Erythroblast (primary cell): ENCODE measurements at regions not wholly inside any gene's neighbourhood (a gene's known extent, or its start where the extent isn't known, plus 50 kb on each side); places are given as distances from the start of the nearest gene placed in this dataset.

Source experiments
- DNase-seq, 2 experiments: peaks; one replicate each; lab custom pipeline; 2025; lab: John Stamatoyannopoulos, UW
- GATA1 ChIP-seq: IDR thresholded peaks from 2 replicates; pipeline ENCODE4 v1.6.1; 2011; ENCODE audit warnings: low read depth, mild to moderate bottlenecking, control low read depth, low read length, moderate library complexity
- POLR2A ChIP-seq: IDR thresholded peaks from 2 replicates; pipeline ENCODE4 v1.6.1; 2011; ENCODE audit warnings: mild to moderate bottlenecking, low read length

DNA sequence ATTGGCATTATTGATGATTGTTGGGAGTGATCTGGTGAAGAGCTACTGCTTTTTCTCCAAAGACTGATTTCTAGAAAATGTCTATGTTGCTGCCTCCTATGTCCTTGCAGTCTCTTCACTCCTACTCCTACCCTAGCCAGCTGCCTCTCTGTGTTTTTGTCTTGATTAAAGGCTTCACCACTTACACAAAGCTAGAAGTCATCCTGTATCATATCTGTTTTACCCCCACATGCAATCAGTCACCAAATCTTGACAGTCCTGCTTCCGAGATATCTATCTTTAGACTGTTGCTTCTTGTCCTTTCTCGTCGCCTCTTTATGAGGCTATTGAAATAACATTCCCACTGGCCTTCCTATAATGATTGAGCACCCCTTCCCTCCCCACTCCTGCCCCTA is 84.5 kb upstream of the ITGA4 start:
- DNase-seq = peak in 1 of 2 experiments; percentile 23
- no peak for TF ChIP-seq GATA1
- TF ChIP-seq POLR2A = no peak

DNA sequence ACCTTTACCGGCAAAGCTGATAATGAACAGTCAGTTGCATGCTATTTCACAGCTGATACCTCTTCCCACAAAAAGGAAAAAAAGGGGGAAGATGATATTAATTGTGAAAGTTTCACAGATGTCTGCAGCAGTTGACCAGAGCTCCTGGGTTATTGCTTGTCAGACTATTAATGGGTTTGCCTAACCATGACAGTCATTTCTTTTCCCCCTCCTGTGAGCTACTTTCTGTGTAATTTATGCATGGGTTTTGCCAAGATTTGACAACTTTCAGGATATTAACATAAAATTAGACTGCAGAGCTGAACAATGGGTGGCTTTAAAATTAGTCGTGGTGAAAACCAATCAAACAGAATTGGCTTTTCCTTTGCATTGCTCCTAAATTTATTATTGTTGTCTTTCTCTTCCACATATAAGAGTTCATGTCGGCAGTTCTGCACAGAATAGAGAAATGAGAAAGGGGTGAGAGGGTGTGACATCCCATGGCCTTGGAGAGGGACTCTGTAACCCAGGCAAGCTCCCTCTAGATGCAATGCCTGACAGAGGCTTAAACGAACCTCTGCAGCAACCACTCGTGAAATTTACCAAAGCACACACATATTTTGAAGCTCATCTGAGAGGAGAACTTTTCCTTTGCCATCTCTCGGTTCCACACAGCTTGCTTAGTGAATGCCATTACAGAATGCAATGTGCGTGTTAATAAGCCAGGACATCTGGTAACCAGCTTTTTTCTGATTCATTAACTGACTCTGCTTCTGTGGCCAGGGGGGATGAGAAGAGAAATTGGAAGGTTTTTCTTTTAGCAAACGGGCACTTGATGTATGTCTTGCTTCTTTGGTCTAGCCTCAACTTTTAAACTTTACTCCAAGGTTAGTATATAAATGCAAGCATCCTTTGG is 82.2 kb upstream of the ITGA4 start:
- TF ChIP-seq GATA1 = no peak
- no peak for TF ChIP-seq POLR2A
- peak; percentile 19 to 21 for DNase-seq

- no peak for DNase-seq
- TF ChIP-seq GATA1 = no peak
- TF ChIP-seq POLR2A = no peak
Measured at GRCh38 chr2:181376442-181376841, 80.7 kb upstream of the ITGA4 start.

- no peak for TF ChIP-seq POLR2A
- no peak for TF ChIP-seq GATA1
- DNase-seq = no peak
Measured at GRCh38 chr2:181376999-181377398, 80.2 kb upstream of the ITGA4 start.

DNA sequence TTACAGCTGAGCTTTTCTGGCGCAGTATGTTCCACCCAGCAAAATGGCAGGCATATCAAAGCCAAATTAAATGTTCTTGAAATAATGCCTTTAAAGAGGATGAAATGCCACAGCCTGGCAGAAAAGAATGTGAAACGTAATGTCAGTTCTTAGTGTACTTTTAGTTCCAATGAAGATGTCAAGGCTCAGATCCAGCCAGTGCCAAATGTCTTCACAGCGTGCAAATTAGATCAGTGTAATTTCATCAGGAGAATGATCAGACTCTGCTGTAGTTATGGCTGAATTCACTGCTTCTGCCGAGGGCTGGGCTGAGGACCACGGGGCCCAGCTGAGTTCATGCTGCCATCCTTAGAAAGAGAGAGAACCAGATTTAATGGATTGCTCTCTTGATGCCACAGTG is 78.7 kb upstream of the ITGA4 start:
- DNase-seq = no peak
- TF ChIP-seq POLR2A = no peak
- TF ChIP-seq GATA1 = no peak

DNA sequence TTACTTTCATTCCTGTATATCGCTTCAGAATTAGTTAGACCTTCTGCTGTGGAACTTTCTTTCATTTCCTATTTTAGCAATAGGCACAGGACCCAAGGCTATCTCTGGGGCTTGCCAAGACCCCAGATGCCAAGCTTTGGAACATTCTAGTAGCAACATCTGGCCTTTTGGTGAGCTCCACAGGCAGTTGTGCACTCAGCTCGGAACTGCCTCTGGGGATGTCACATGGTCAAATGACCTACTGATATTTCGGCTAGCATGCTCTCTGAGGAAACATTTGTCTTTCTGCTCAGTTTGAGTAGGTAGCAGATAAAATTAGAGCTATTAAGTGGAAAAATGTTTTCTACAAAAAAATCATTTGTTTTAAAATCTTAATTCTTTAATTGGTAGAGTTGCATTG is 76.6 kb upstream of the ITGA4 start:
- no peak for TF ChIP-seq GATA1
- TF ChIP-seq POLR2A = no peak
- peak; percentile 9 to 30 for DNase-seq

GRCh38 chr2:181384923-181385322 is 72.3 kb upstream of the ITGA4 start:
- DNase-seq = no peak
- TF ChIP-seq POLR2A = no peak
- TF ChIP-seq GATA1 = no peak

DNA sequence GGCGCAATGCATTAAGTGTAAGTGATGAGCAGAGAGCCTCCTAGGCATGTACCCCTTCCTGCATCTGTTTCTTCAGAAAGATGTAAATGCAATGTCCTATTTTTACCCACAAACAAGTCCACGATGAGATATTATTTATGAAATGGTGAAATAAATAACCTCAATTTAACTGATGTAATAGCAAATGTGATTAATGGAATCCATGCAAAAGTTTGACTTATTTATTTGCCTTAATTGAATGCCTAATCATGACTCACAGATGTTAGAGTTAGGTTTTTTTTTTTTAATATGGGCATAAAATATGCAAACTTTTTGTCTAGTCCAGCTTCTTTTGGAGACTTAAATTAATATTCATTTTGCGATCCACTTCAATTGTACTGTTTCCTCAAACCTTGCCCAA is 67.7 kb upstream of the ITGA4 start:
- DNase-seq = no peak
- no peak for TF ChIP-seq GATA1
- no peak for TF ChIP-seq POLR2A

GRCh38 chr2:181393472-181393871 is 63.7 kb upstream of the ITGA4 start:
- no peak for TF ChIP-seq GATA1
- TF ChIP-seq POLR2A = no peak
- peak; percentile 38 to 55 for DNase-seq

DNA sequence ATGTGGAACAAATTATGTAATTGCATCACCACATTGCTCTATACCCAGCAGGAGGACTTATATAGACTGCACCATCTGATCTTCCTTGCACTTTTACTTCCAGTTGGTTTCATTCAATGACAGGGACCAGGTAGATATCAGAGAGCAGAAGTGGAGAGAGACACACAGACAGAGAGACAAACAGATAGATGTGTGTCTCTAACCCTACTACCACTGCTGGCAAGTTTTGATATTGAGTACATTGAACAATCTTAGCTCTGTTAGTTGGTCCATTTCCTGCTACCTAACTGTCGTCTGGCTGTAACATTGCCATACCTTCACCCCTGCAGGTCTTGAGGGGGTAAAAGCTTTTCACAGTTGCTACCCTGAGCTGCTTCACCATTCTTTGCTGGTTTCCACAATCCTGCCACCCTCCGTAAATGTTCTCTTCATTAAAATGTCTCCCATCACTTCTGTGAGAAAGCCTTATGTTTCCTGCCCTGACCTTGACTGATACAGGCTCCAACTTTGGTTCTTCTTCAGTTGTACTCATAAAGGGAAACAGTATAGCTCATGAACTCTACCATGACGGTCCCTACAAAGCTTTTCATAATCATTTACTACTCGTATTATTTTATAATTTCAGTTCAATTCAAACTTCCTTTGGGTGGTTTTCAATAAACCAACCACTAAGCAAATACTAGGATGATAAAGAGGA is 62.3 kb upstream of the ITGA4 start:
- peak; percentile 19 to 33 for DNase-seq
- peak; percentile 15 for TF ChIP-seq POLR2A
- no peak for TF ChIP-seq GATA1

DNA sequence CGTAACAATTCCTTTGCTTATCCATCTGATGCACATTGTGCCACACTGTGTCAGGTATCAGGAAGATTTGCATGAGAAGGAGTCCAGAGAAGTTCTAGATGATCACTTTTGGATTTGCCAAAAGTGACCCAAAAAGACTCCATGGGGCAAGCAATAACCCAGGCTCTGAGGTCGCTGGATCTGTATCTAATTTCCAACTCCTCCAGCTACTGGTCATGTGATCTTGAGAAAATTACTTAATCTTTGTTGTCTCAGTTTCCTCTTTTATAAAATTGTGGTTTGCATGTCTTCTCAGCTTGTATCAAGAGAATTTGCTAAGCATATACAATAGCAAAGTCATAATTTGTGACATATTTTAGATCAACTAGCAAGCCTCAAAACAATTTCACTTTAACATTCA is 61.3 kb upstream of the ITGA4 start:
- peak; percentile 17 to 56 for DNase-seq
- no peak for TF ChIP-seq GATA1
- TF ChIP-seq POLR2A = no peak

DNA sequence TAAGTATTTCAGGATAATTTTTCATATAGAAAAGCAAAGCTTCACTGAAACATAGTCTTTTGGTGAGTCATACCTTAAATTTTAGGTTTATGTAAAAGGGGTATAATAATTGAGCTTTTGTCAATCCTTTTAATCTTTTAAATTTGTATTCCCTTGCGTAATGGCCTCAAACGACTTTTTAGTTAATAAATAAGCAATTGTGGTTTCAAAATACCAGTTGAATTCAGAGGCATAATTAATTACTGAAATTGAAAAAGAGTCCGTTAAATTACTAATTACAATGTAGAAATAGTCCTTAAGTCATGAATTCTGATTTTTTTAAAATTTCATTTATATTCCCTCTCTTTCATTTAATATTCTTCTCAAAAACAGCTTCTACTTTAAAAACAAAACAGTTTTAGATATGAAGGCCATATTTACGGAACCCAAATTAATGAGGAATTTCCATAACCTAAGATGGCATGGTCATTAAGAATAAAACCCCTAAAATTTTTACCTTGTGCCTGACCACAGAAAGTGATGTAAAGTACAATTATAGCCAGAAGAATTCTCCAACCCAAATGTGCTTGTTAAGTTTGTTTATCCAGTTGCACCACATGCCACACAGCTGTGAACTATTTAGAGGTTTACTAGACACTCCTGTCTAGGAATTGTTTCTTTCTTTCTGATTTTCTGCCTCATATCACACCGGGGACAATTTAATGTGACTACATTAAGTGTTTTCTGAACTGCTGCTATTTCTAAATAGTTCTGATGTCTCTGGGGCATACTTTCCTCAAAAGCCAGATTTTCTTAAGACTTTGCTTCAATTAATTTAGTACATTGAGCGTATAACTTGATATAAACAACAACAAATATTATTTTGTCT is 60.7 kb upstream of the ITGA4 start:
- no peak for DNase-seq
- TF ChIP-seq GATA1 = no peak
- TF ChIP-seq POLR2A = no peak

DNA sequence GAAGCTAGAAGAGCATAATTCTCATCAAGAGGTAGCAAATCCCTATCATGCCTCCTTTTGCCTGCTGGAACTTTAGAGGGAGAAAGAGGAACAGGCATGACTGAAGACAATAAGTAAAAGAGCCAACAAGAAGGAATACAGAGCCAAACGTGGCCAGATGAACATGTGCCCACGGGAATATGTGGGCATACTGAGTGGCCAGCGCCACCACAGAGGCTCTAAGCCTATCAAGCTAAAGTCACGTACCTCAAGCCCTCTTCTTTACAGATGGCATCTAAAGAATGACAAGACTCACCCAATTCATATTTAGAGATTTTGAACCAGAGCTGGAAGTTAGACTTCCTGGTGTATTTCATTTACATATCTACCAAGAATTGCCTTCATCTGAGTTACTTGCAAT is 59.9 kb upstream of the ITGA4 start:
- TF ChIP-seq POLR2A = no peak
- no peak for TF ChIP-seq GATA1
- no peak for DNase-seq
